ENCODE measurements at regions not wholly inside any gene's neighbourhood (a gene's known extent, or its start where the extent isn't known, plus 50 kb on each side); places are given as distances from the start of the nearest gene placed in this dataset.

GRCh38 chr15:31433574-31433973 lies 106.9 kb downstream of the KLF13 start:
- no peak for TF ChIP-seq CTCF (IDR thresholded peaks at IDR 0.05)
- TF ChIP-seq POLR2A (IDR thresholded peaks at IDR 0.05), result no peak
